Body of pancreas (tissue), 4 donors: ENCODE measurements at regions not wholly inside any gene's neighbourhood (a gene's known extent, or its start where the extent isn't known, plus 50 kb on each side); places are given as distances from the start of the nearest gene placed in this dataset.
"Not testable (repeated sequence)": the region's sequence is repeated elsewhere in the genome, so short reads cannot be mapped to it uniquely, and the experiment has no call there.

Experiments used
- ATAC-seq: fragments of 150-250 bp; one replicate; pipeline ENCODE4 v1.9.1; 2016
- DNase-seq, 4 donors: peaks; one replicate each; pipeline ENCODE4 v3.0.0-alpha.2; 2019
- H3K27ac ChIP-seq, 4 donors: fragments of 200-600 bp; sonication (generic); 1 replicate in 3 of 4; 2 replicates in 1 of 4; pipeline versions ENCODE4 v1.5.1 to v1.6.1; 2016 to 2019; ENCODE audit warnings: mild to moderate bottlenecking in 1 of 4, mixed read lengths in 1 of 4, moderate library complexity in 1 of 4
- H3K27me3 ChIP-seq, 2 donors: fragments of 200-600 bp; sonication (generic); one replicate each; pipeline ENCODE4 v1.6.0; 2016; ENCODE audit warnings: mild to moderate bottlenecking in 1 of 2
- H3K36me3 ChIP-seq, 2 donors: fragments of 200-600 bp; sonication (generic); replicated peaks in 1 of 2; 2 replicates each; pipeline ENCODE4 v1.5.1; 2016; ENCODE audit warnings: low read depth in 2 of 2; ENCODE audit not compliant: insufficient read depth in 1 of 2
- H3K4me1 ChIP-seq: fragments of 200-600 bp; sonication (generic); one replicate; pipeline ENCODE4 v1.6.0; 2016
- H3K4me3 ChIP-seq, 2 donors: fragments of 200-600 bp; sonication (generic); 1 replicate in 1 of 2; 2 replicates in 1 of 2; pipeline ENCODE4 v1.5.1; 2016 to 2019
- H3K9me3 ChIP-seq, 3 donors: fragments of 200-600 bp; sonication (generic); 1 replicate in 2 of 3; 2 replicates in 1 of 3; pipeline ENCODE4 v1.5.1; 2016
- POLR2A ChIP-seq, 3 donors: fragments of 450-650 bp; IDR thresholded peaks; one replicate each; pipeline ENCODE4 v1.6.1; 2016; ENCODE audit warnings: antibody characterized with exemption in 3 of 3, mild to moderate bottlenecking in 2 of 3
- WGBS, 2 donors: methylation state at CpG; one replicate each; pipeline ENCODE4 v1.1.5; 2017; 5-methylcytosine and 5-hydroxymethylcytosine counted together
- intact Hi-C: fragments of 100-400 bp; cut with DNase I; formaldehyde crosslinking; loops from one replicate; pipeline ENCODE4 v1.15.1; 2023
- TF ChIP-seq, protein P1 (sequence below), 7 experiments: fragments of 450-650 bp in 4 of 7; fragments of 200-600 bp in 3 of 7; sonication (generic) in 3 of 7; IDR thresholded peaks; one replicate each; pipeline ENCODE4 v1.5.1; 2016 to 2019; ENCODE audit warnings: antibody characterized with exemption in 7 of 7

DNA sequence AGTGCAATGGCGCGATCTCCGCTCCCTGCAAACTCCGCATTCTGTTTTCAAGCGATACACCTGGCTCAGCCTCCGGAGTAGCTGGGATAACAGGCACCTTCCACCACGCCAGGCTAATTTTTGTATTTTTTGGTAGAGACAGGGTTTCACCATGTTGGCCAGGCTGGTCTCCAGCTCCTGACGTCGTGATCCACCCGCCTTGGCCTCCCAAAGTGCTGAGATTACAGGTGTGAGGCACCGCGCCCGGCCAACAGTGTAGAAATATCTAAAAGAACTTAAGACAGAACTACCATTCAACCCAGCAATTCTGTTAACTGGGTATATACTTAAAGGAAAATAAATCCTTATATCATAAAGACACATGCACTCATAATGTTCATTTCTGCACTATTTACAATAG, 335.3 kb upstream of the LUZP2 start:
- Histone ChIP-seq H3K4me3 (no peak overlapping the region), H3K27me3 (no peaks in the 10 kb centered on the region), H3K9me3 (no peaks in the 10 kb centered on the region), H3K4me1 (no peaks in the 10 kb centered on the region), H3K36me3 (no peaks in the 10 kb centered on the region), H3K27ac (no peak overlapping the region)
- 90 to 91% methylated on average over 13 of the region's 13 CpGs for WGBS, 2 donors
- intact Hi-C loops: no loop called here
- no peak for ATAC-seq
- no peak for DNase-seq
- TF ChIP-seq, protein P1, sequence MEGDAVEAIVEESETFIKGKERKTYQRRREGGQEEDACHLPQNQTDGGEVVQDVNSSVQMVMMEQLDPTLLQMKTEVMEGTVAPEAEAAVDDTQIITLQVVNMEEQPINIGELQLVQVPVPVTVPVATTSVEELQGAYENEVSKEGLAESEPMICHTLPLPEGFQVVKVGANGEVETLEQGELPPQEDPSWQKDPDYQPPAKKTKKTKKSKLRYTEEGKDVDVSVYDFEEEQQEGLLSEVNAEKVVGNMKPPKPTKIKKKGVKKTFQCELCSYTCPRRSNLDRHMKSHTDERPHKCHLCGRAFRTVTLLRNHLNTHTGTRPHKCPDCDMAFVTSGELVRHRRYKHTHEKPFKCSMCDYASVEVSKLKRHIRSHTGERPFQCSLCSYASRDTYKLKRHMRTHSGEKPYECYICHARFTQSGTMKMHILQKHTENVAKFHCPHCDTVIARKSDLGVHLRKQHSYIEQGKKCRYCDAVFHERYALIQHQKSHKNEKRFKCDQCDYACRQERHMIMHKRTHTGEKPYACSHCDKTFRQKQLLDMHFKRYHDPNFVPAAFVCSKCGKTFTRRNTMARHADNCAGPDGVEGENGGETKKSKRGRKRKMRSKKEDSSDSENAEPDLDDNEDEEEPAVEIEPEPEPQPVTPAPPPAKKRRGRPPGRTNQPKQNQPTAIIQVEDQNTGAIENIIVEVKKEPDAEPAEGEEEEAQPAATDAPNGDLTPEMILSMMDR (IDR thresholded peaks at IDR 0.05): no peak
- TF ChIP-seq POLR2A (IDR thresholded peaks at IDR 0.05): no peak

DNA sequence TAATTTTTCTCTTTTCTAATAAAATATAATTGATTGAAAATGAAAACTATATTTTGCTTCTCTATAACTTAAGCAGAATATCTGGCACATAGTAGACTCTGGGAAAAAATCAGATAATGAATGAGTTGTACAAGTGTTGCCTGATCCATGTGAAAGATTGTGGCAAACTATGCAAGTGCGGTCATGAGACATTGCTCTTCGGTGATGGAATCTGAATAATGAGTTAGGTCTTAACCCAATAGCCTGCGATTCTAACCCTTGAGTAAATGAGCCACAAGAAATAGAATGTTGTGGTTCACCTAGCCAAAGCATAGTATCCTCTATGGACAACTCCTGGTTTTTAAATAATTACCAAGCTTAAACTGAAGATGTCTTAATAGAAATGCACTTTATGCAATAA, 333.7 kb upstream of the LUZP2 start:
- H3K9me3 ChIP-seq: no peaks in the 10 kb centered on the region
- no peak for TF ChIP-seq POLR2A (IDR thresholded peaks at IDR 0.05)
- TF ChIP-seq, protein P1 (IDR thresholded peaks at IDR 0.05): no peak
- no peak overlapping the region for H3K4me3 ChIP-seq
- H3K36me3 ChIP-seq: no peaks in the 10 kb centered on the region
- WGBS, 2 donors: 71 to 77% methylated on average over 3 of the region's 3 CpGs
- DNase-seq: no peak
- H3K4me1 ChIP-seq: no peaks in the 10 kb centered on the region
- intact Hi-C loops: no loop called here
- ATAC-seq: no peak
- H3K27me3 ChIP-seq: no peaks in the 10 kb centered on the region
- H3K27ac ChIP-seq: no peak overlapping the region

DNA sequence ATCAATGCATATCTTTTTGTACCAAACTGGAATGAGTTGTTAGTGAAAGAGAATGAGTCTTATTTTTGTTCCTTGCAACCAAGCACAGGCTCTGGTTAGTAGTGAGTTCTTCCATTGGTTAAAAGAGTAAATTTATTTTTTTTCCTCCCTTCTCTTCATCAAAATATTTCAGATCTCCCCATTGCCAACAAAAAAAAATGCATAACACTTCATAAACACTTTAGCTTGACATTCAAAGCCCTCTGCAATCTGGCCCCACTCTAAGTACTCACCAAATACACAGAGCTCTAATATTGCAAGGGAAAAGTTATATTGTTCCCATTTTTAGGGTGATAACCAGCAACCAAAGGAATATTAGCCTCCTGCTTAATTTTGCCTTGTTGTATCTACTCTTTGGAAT, 333.0 kb upstream of the LUZP2 start:
- no peak overlapping the region for H3K27ac ChIP-seq
- DNase-seq: no peak
- H3K4me3 ChIP-seq: no peak overlapping the region
- H3K36me3 ChIP-seq: no peaks in the 10 kb centered on the region
- H3K9me3 ChIP-seq: no peaks in the 10 kb centered on the region
- H3K4me1 ChIP-seq: no peaks in the 10 kb centered on the region
- intact Hi-C loops: no loop called here
- TF ChIP-seq POLR2A (IDR thresholded peaks at IDR 0.05): no peak
- TF ChIP-seq, protein P1 (IDR thresholded peaks at IDR 0.05): no peak
- H3K27me3 ChIP-seq: no peaks in the 10 kb centered on the region
- no peak for ATAC-seq

GRCh38 chr11:24171869-24172268, 325.0 kb upstream of the LUZP2 start:
- WGBS, 2 donors: 37 to 55% methylated on average over 1 of the region's 1 CpG
- no peak overlapping the region for H3K4me3 ChIP-seq
- no peaks in the 10 kb centered on the region for H3K36me3 ChIP-seq
- no peak for TF ChIP-seq POLR2A (IDR thresholded peaks at IDR 0.05)
- TF ChIP-seq, protein P1 (IDR thresholded peaks at IDR 0.05): no peak
- H3K4me1 ChIP-seq: no peaks in the 10 kb centered on the region
- DNase-seq (no peak), ATAC-seq (no peak)
- no peaks in the 10 kb centered on the region for H3K27me3 ChIP-seq
- H3K9me3 ChIP-seq: no peaks in the 10 kb centered on the region
- intact Hi-C loops: no loop called here
- H3K27ac ChIP-seq: no peak overlapping the region

DNA sequence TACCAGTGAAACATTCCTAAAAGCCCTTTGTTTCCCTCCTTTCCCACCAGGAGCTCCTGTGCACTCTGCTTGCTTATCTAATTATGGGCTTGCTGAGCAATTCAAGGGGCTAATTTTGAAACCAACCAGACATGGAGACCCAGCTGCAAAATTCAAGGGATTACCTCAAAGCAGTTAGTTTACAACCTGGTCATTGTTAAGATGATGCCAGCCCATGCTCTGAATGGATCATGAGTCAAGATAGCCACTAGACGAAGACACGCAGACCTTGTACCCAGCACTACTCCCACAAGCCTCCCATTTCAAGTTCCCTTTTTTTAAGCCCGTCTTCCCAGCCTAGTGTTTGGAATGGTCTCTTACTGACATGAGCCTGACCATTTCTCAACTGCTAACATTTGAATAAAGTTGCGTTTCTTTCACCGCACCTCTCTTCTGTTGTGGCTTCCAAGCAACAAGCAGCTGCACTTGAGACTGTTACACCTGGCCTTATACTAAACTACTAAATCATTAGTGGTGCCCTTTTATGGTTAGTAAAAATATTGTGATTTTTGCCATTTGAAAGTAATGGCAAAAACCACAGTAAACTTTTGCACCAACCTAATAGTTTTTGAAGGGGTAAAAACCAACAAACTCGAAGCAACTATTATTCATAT, 315.3 kb upstream of the LUZP2 start:
- intact Hi-C loops: no loop called here
- WGBS, 2 donors: 66 to 68% methylated on average over 6 of the region's 6 CpGs

GRCh38 chr11:24185535-24185934, 311.3 kb upstream of the LUZP2 start:
- H3K4me3 ChIP-seq, H3K27me3 ChIP-seq, ATAC-seq, DNase-seq, intact Hi-C loops, H3K27ac ChIP-seq, H3K36me3 ChIP-seq, H3K9me3 ChIP-seq, H3K4me1 ChIP-seq: not testable (repeated sequence)
- WGBS, 2 donors: 60 to 71% methylated on average over 2 of the region's 2 CpGs

More for the DNA sequence above, 315.3 kb upstream of the LUZP2 start:
- H3K4me3 ChIP-seq: no peak overlapping the region
- no peaks in the 10 kb centered on the region for H3K9me3 ChIP-seq
- no peaks in the 10 kb centered on the region for H3K36me3 ChIP-seq
- no peak for ATAC-seq
- H3K4me1 ChIP-seq: no peaks in the 10 kb centered on the region
- DNase-seq: no peak
- H3K27ac ChIP-seq: no peak overlapping the region
- TF ChIP-seq POLR2A (IDR thresholded peaks at IDR 0.05): no peak
- TF ChIP-seq, protein P1 (IDR thresholded peaks at IDR 0.05): no peak
- H3K27me3 ChIP-seq: no peaks in the 10 kb centered on the region
